ENCODE measurements at regions not wholly inside any gene's neighbourhood (a gene's known extent, or its start where the extent isn't known, plus 50 kb on each side); places are given as distances from the start of the nearest gene placed in this dataset.
A peak's percentile ranks its signal among the peaks of the same experiment; 100 is the strongest.
"Not testable (repeated sequence)": the region's sequence is repeated elsewhere in the genome, so short reads cannot be mapped to it uniquely, and the experiment has no call there.

DNA sequence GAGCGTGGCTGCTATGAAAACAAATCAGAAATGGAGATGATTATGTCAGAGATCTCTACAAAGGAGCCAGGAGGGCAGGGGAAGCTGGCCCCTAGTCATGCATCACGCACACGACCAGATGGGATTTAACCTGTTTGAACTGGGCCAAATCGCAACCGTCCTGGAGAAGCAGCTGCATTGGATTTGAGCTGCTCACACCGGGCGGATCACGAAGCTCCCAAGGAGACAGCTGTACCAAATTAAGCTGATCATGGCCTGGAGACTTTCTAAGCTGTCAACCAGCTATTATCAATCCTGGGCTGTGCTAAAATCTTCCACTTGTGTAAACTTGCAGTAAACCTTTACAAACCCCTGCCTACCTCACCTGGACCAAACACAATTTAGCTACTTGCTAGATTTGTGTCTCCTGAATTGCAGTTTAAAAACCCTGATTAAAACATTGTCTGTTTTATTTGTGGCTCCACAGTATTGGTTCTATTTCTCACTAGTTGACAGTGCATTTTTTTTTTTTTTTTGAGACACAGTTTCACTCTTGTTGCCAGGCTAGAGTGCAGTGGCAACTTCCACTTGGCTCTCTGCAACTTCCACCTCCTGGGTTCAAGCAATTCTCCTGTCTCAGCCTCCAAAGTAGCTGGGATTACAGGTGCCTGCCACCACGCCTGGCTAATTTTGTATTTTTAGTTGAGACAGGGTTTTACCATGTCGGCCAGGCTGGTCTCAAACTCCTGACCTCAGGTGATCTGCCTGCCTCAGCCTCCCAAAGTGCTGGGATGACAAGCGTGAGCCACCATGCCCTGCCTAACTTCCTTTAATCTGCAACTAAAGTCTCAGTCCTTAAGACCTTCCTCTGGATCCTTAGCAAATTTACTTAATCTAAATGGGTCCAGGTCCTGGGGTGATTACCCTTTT is 98.3 kb upstream of the GRIN2A start:
- no peaks in the 10 kb centered on the region for H3K27me3 ChIP-seq (ENCODE audit: control insufficient read depth, low read length)
- TF ChIP-seq EZH2phosphoT487 (IDR thresholded peaks at IDR 0.05; ENCODE audit: borderline replicate concordance, low read length): no peak
- TF ChIP-seq, protein P1, sequence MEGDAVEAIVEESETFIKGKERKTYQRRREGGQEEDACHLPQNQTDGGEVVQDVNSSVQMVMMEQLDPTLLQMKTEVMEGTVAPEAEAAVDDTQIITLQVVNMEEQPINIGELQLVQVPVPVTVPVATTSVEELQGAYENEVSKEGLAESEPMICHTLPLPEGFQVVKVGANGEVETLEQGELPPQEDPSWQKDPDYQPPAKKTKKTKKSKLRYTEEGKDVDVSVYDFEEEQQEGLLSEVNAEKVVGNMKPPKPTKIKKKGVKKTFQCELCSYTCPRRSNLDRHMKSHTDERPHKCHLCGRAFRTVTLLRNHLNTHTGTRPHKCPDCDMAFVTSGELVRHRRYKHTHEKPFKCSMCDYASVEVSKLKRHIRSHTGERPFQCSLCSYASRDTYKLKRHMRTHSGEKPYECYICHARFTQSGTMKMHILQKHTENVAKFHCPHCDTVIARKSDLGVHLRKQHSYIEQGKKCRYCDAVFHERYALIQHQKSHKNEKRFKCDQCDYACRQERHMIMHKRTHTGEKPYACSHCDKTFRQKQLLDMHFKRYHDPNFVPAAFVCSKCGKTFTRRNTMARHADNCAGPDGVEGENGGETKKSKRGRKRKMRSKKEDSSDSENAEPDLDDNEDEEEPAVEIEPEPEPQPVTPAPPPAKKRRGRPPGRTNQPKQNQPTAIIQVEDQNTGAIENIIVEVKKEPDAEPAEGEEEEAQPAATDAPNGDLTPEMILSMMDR (IDR thresholded peaks at IDR 0.05; ENCODE audit: low read depth, low read length, poor library complexity, severe bottlenecking): no peak
- no peaks in the 10 kb centered on the region for H3K79me2 ChIP-seq (ENCODE audit: control insufficient read depth, low read length)
- H3K9me3 ChIP-seq (ENCODE audit: control insufficient read depth, insufficient read depth, low read length): 0 out of 2 replicates have a peak, but pooled peaks cover 4% of the 10 kb centered on the region
- no peaks in the 10 kb centered on the region for H4K20me1 ChIP-seq (ENCODE audit: control insufficient read depth, insufficient read depth, low read depth, low read length)
- H3K4me3 ChIP-seq (ENCODE audit: low read length): no peak overlapping the region
- 0 out of 2 replicates have a peak overlapping the region, but pooled peaks have one; percentile 17 for H3K4me2 ChIP-seq (ENCODE audit: low read length)
- H3K36me3 ChIP-seq (ENCODE audit: control insufficient read depth, low read length): no peaks in the 10 kb centered on the region
- H3K27ac ChIP-seq (ENCODE audit: low read depth, low read length): no peak overlapping the region
- peaks cover 34% of the 10 kb centered on the region for H3K4me1 ChIP-seq (ENCODE audit: control insufficient read depth, low read length)
- H3K9me2 ChIP-seq (replicated peaks; ENCODE audit: control insufficient read depth, low read length): no peaks in the 10 kb centered on the region
- 0 out of 2 replicates have a peak, but pooled peaks cover 5% of the 10 kb centered on the region for H3F3A ChIP-seq (ENCODE audit: control insufficient read depth, insufficient read depth)

DNA sequence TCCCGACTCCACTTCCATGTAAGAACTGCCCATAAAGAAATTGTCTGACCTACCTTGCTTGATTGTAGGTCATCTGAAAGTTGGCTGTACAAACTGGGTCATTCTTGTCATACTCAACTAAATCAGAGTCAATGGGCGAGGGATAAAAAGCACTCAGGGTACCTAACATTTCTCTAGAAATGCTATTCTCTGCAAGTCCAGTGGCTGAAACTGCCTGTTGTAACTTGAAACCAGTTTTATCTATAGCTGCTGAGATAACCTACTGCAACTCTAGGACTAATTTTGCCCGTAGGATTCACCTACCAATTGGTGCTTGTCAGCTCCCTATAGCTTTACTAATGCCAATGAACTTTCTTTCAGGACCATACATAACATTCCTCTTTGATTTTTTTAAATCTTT is 100.1 kb upstream of the GRIN2A start:
- H3K36me3 ChIP-seq (ENCODE audit: control insufficient read depth, low read length): no peaks in the 10 kb centered on the region

DNA sequence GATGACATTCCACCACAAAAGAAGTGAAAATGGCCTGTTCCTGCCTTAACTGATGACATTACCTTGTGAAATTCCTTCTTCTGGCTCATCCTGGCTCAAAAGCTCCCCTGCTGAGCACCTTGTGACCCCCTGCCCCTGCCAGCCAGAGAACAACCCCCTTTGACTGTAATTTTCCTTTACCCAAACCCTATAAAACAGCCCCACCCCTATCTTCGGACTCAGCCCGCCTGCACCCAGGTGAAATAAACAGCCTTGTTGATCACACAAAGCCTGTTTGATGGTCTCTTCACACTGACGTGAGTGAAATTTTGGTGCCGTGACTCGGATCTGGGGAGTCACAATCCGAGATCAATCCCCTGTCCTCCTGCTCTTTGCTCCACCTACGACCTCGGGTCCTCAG is 101.0 kb upstream of the GRIN2A start:
- H3K27ac ChIP-seq (ENCODE audit: low read depth, low read length); H3K36me3 ChIP-seq (ENCODE audit: control insufficient read depth, low read length); H3K27me3 ChIP-seq (ENCODE audit: control insufficient read depth, low read length); H3K4me3 ChIP-seq (ENCODE audit: low read length); H4K20me1 ChIP-seq (ENCODE audit: control insufficient read depth, insufficient read depth, low read depth, low read length); H3F3A ChIP-seq (ENCODE audit: control insufficient read depth, insufficient read depth); H3K79me2 ChIP-seq (ENCODE audit: control insufficient read depth, low read length); H3K9me2 ChIP-seq (replicated peaks; ENCODE audit: control insufficient read depth, low read length); H3K4me2 ChIP-seq (ENCODE audit: low read length); H3K9me3 ChIP-seq (ENCODE audit: control insufficient read depth, insufficient read depth, low read length): not testable (repeated sequence)
- H3K4me1 ChIP-seq (ENCODE audit: control insufficient read depth, low read length): peaks cover 21% of the 10 kb centered on the region

More for the DNA sequence above, 100.1 kb upstream of the GRIN2A start:
- no peaks in the 10 kb centered on the region for H3K79me2 ChIP-seq (ENCODE audit: control insufficient read depth, low read length)
- TF ChIP-seq, protein P1 (IDR thresholded peaks at IDR 0.05; ENCODE audit: low read depth, low read length, poor library complexity, severe bottlenecking): no peak
- TF ChIP-seq EZH2phosphoT487 (IDR thresholded peaks at IDR 0.05; ENCODE audit: borderline replicate concordance, low read length): no peak
- H3K4me1 ChIP-seq (ENCODE audit: control insufficient read depth, low read length): peaks cover 21% of the 10 kb centered on the region
- H3K4me2 ChIP-seq (ENCODE audit: low read length): no peak overlapping the region
- H3K4me3 ChIP-seq (ENCODE audit: low read length): no peak overlapping the region
- no peaks in the 10 kb centered on the region for H3F3A ChIP-seq (ENCODE audit: control insufficient read depth, insufficient read depth)
- no peaks in the 10 kb centered on the region for H3K9me2 ChIP-seq (replicated peaks; ENCODE audit: control insufficient read depth, low read length)
- H3K9me3 ChIP-seq (ENCODE audit: control insufficient read depth, insufficient read depth, low read length): 0 out of 2 replicates have a peak, but pooled peaks cover 4% of the 10 kb centered on the region
- no peaks in the 10 kb centered on the region for H3K27me3 ChIP-seq (ENCODE audit: control insufficient read depth, low read length)
- H4K20me1 ChIP-seq (ENCODE audit: control insufficient read depth, insufficient read depth, low read depth, low read length): no peaks in the 10 kb centered on the region
- no peak overlapping the region for H3K27ac ChIP-seq (ENCODE audit: low read depth, low read length)

DNA sequence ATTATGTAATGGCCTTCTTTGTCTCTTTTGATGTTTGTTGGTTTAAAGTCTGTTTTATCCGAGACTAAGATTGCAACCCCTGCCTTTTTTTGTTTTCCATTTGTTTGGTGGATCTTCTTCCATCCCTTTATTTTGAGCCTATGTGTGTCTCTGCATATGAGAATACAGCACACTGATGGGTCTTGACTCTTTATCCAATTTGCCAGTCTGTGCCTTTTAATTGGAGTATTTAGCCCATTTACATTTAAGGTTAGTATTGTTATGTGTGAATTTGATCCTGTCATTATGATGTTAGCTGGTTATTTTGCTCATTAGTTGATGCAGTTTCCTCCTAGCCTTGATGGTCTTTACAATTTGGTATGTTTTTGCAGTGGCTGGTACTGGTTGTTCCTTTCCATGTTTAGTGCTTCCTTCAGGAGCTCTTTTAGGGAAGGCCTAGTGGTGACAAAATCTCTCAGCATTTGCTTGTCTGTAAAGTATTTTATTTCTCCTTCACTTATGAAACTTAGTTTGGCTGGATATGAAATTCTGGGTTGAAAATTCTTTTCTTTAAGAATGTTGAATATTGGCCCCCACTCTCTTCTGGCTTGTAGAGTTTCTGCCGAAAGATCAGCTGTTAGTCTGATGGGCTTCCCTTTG is 95.3 kb upstream of the ATF7IP2 start:
- not testable (repeated sequence) for H3K27ac ChIP-seq (ENCODE audit: low read depth, low read length); H3K9me3 ChIP-seq (ENCODE audit: control insufficient read depth, insufficient read depth, low read length); H4K20me1 ChIP-seq (ENCODE audit: control insufficient read depth, insufficient read depth, low read depth, low read length); H3F3A ChIP-seq (ENCODE audit: control insufficient read depth, insufficient read depth); H3K79me2 ChIP-seq (ENCODE audit: control insufficient read depth, low read length); H3K4me2 ChIP-seq (ENCODE audit: low read length); H3K27me3 ChIP-seq (ENCODE audit: control insufficient read depth, low read length); H3K36me3 ChIP-seq (ENCODE audit: control insufficient read depth, low read length); H3K4me1 ChIP-seq (ENCODE audit: control insufficient read depth, low read length); H3K4me3 ChIP-seq (ENCODE audit: low read length); H3K9me2 ChIP-seq (replicated peaks; ENCODE audit: control insufficient read depth, low read length)

DNA sequence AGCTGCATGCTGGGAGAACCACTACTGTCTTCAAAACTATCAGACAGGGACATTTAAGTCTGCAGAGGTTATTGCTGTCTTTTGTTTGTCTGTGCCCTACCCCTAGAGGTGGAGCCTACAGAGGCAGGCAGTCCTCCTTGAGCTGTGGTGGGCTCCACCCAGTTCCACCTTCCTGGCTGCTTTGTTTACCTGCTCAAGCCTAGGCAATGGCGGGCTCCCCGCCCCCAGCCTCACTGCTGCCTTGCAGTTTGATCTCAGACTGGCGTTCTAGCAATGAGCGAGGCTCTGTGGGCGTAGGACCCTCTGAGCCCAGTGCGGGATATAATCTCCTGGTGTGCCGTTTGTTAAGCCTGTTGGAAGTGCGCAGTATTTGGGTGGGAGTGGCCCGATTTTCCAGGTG is 93.7 kb upstream of the ATF7IP2 start:
- H3F3A ChIP-seq (ENCODE audit: control insufficient read depth, insufficient read depth); H3K27ac ChIP-seq (ENCODE audit: low read depth, low read length); H3K9me3 ChIP-seq (ENCODE audit: control insufficient read depth, insufficient read depth, low read length); H3K79me2 ChIP-seq (ENCODE audit: control insufficient read depth, low read length); H4K20me1 ChIP-seq (ENCODE audit: control insufficient read depth, insufficient read depth, low read depth, low read length); H3K9me2 ChIP-seq (replicated peaks; ENCODE audit: control insufficient read depth, low read length); H3K27me3 ChIP-seq (ENCODE audit: control insufficient read depth, low read length); H3K4me3 ChIP-seq (ENCODE audit: low read length); H3K36me3 ChIP-seq (ENCODE audit: control insufficient read depth, low read length); H3K4me2 ChIP-seq (ENCODE audit: low read length): not testable (repeated sequence)
- H3K4me1 ChIP-seq (ENCODE audit: control insufficient read depth, low read length): peaks cover 22% of the 10 kb centered on the region

DNA sequence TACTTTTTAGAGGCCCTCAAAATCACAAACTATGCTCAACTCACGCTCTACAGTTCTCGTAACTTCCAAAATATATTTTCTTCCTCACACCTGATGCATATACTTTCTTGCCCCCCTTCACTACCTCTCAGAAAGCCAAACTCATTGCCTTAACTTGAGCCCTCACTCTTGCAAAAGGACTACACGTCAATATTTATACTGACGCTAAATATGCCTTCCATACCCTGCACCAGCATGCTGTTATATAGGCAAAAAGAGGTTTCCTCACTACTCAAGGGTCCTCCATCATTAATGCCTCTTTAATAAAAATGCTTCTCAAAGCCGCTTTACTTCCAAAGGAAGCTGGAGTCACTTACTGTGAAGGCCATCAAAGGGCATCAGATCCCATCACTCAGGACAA is 92.9 kb upstream of the ATF7IP2 start:
- H3K36me3 ChIP-seq (ENCODE audit: control insufficient read depth, low read length); H3K9me3 ChIP-seq (ENCODE audit: control insufficient read depth, insufficient read depth, low read length); H3K27ac ChIP-seq (ENCODE audit: low read depth, low read length); H3K4me3 ChIP-seq (ENCODE audit: low read length); H3K79me2 ChIP-seq (ENCODE audit: control insufficient read depth, low read length); H3K4me2 ChIP-seq (ENCODE audit: low read length); H3K27me3 ChIP-seq (ENCODE audit: control insufficient read depth, low read length); H4K20me1 ChIP-seq (ENCODE audit: control insufficient read depth, insufficient read depth, low read depth, low read length); H3K9me2 ChIP-seq (replicated peaks; ENCODE audit: control insufficient read depth, low read length): not testable (repeated sequence)
- H3K4me1 ChIP-seq (ENCODE audit: control insufficient read depth, low read length): peaks cover 29% of the 10 kb centered on the region
- H3F3A ChIP-seq (ENCODE audit: control insufficient read depth, insufficient read depth): peaks cover 14% of the 10 kb centered on the region
